ENCODE measurements at regions not wholly inside any gene's neighbourhood (a gene's known extent, or its start where the extent isn't known, plus 50 kb on each side); places are given as distances from the start of the nearest gene placed in this dataset.

GRCh38 chr10:4234661-4235060, 449.7 kb upstream of the KLF6 start:
- TF ChIP-seq EZH2 (IDR thresholded peaks at IDR 0.05; ENCODE audit: borderline replicate concordance) (no peak), CTCF (IDR thresholded peaks at IDR 0.05; ENCODE audit: poor library complexity) (no peak), EZH2phosphoT487 (IDR thresholded peaks at IDR 0.05; ENCODE audit: low read depth, severe bottlenecking, unreplicated experiment) (no peak)
- Histone ChIP-seq H3K36me3 (replicated peaks; ENCODE audit: insufficient read depth, low read depth) (no peaks in the 10 kb centered on the region), H3K4me3 (no peak overlapping the region), H2AFZ (no peak overlapping the region), H3K27me3 (no peaks in the 10 kb centered on the region), H3K4me2 (no peak overlapping the region), H3K4me1 (ENCODE audit: insufficient read depth) (no peaks in the 10 kb centered on the region), H3K9me2 (replicated peaks; ENCODE audit: insufficient read depth) (no peaks in the 10 kb centered on the region), H3K79me2 (no peaks in the 10 kb centered on the region), H4K20me1 (ENCODE audit: insufficient read depth, poor library complexity, severe bottlenecking) (no peaks in the 10 kb centered on the region), H3K9me3 (ENCODE audit: low read depth) (peaks cover 5% of the 10 kb centered on the region), H3K27ac (no peak overlapping the region)
- no peak for DNase-seq (ENCODE audit: low spot score)
- WGBS (ENCODE audit: low lambda C conversion rate, missing lambda C conversion rate): 84% methylated on average over 8 of the region's 8 CpGs

GRCh38 chr10:4231439-4231838, 446.4 kb upstream of the KLF6 start:
- H3K36me3 ChIP-seq (replicated peaks; ENCODE audit: insufficient read depth, low read depth): no peaks in the 10 kb centered on the region

GRCh38 chr10:4230036-4230435, 445.0 kb upstream of the KLF6 start:
- H3K4me2 ChIP-seq: no peak overlapping the region
- H3K9me2 ChIP-seq (replicated peaks; ENCODE audit: insufficient read depth): no peaks in the 10 kb centered on the region
- no peak overlapping the region for H3K4me3 ChIP-seq
- no peaks in the 10 kb centered on the region for H4K20me1 ChIP-seq (ENCODE audit: insufficient read depth, poor library complexity, severe bottlenecking)
- DNase-seq (ENCODE audit: low spot score): no peak
- TF ChIP-seq CTCF (IDR thresholded peaks at IDR 0.05; ENCODE audit: poor library complexity) (no peak), EZH2phosphoT487 (IDR thresholded peaks at IDR 0.05; ENCODE audit: low read depth, severe bottlenecking, unreplicated experiment) (no peak), EZH2 (IDR thresholded peaks at IDR 0.05; ENCODE audit: borderline replicate concordance) (no peak)
- H3K79me2 ChIP-seq: no peaks in the 10 kb centered on the region
- H3K27ac ChIP-seq: no peak overlapping the region
- no peak overlapping the region for H2AFZ ChIP-seq
- WGBS (ENCODE audit: low lambda C conversion rate, missing lambda C conversion rate): 85% methylated on average over 1 of the region's 1 CpG
- no peaks in the 10 kb centered on the region for H3K27me3 ChIP-seq
- H3K4me1 ChIP-seq (ENCODE audit: insufficient read depth): no peaks in the 10 kb centered on the region
- no peaks in the 10 kb centered on the region for H3K9me3 ChIP-seq (ENCODE audit: low read depth)
- H3K36me3 ChIP-seq (replicated peaks; ENCODE audit: insufficient read depth, low read depth): no peaks in the 10 kb centered on the region

More at GRCh38 chr10:4231439-4231838, 446.4 kb upstream of the KLF6 start:
- Histone ChIP-seq H3K4me1 (ENCODE audit: insufficient read depth) (no peaks in the 10 kb centered on the region), H3K79me2 (no peaks in the 10 kb centered on the region), H4K20me1 (ENCODE audit: insufficient read depth, poor library complexity, severe bottlenecking) (no peaks in the 10 kb centered on the region), H3K4me3 (no peak overlapping the region), H3K27ac (no peak overlapping the region), H3K9me3 (ENCODE audit: low read depth) (peaks cover under 1% of the 10 kb centered on the region), H2AFZ (no peak overlapping the region), H3K27me3 (no peaks in the 10 kb centered on the region), H3K4me2 (no peak overlapping the region), H3K9me2 (replicated peaks; ENCODE audit: insufficient read depth) (no peaks in the 10 kb centered on the region)
- no peak for TF ChIP-seq CTCF (IDR thresholded peaks at IDR 0.05; ENCODE audit: poor library complexity)
- no peak for TF ChIP-seq EZH2phosphoT487 (IDR thresholded peaks at IDR 0.05; ENCODE audit: low read depth, severe bottlenecking, unreplicated experiment)
- no peak for TF ChIP-seq EZH2 (IDR thresholded peaks at IDR 0.05; ENCODE audit: borderline replicate concordance)
- no peak for DNase-seq (ENCODE audit: low spot score)
- 91% methylated on average over 7 of the region's 7 CpGs for whole genome bisulfite sequencing (ENCODE audit: low lambda C conversion rate, missing lambda C conversion rate)

GRCh38 chr10:4229106-4229505, 444.1 kb upstream of the KLF6 start:
- Histone ChIP-seq H3K9me2 (replicated peaks; ENCODE audit: insufficient read depth) (no peaks in the 10 kb centered on the region), H3K27ac (no peak overlapping the region), H3K36me3 (replicated peaks; ENCODE audit: insufficient read depth, low read depth) (no peaks in the 10 kb centered on the region), H3K9me3 (ENCODE audit: low read depth) (no peaks in the 10 kb centered on the region), H3K4me3 (no peak overlapping the region), H2AFZ (no peak overlapping the region), H3K79me2 (no peaks in the 10 kb centered on the region), H3K4me2 (no peak overlapping the region), H4K20me1 (ENCODE audit: insufficient read depth, poor library complexity, severe bottlenecking) (no peaks in the 10 kb centered on the region), H3K27me3 (no peaks in the 10 kb centered on the region), H3K4me1 (ENCODE audit: insufficient read depth) (no peaks in the 10 kb centered on the region)
- DNase-seq (ENCODE audit: low spot score): no peak
- 95% methylated on average over 5 of the region's 5 CpGs for WGBS (ENCODE audit: low lambda C conversion rate, missing lambda C conversion rate)
- TF ChIP-seq EZH2 (IDR thresholded peaks at IDR 0.05; ENCODE audit: borderline replicate concordance): no peak
- no peak for TF ChIP-seq CTCF (IDR thresholded peaks at IDR 0.05; ENCODE audit: poor library complexity)
- no peak for TF ChIP-seq EZH2phosphoT487 (IDR thresholded peaks at IDR 0.05; ENCODE audit: low read depth, severe bottlenecking, unreplicated experiment)
